ENCODE measurements at regions not wholly inside any gene's neighbourhood (a gene's known extent, or its start where the extent isn't known, plus 50 kb on each side); places are given as distances from the start of the nearest gene placed in this dataset.

- H3K4me1 Mint-ChIP-seq, result peaks cover 7% of the 10 kb centered on the region
- DNase-seq, result no peak
- no peaks in the 10 kb centered on the region for H3K36me3 ChIP-seq (ENCODE audit: control insufficient read depth, insufficient read depth, low read length)
- H3K9me3 ChIP-seq (ENCODE audit: control insufficient read depth, low read length), result no peaks in the 10 kb centered on the region
- no peak overlapping the region for H3K4me3 ChIP-seq (ENCODE audit: low read length)
- H3K27me3 ChIP-seq (ENCODE audit: control insufficient read depth, insufficient read depth, low read length, poor library complexity, severe bottlenecking), result no peaks in the 10 kb centered on the region
- H3K27ac ChIP-seq (ENCODE audit: low read depth, low read length), result no peak overlapping the region
- peaks cover 2% of the 10 kb centered on the region for H3K9me3 Mint-ChIP-seq
- 88 to 92% methylated on average over 4 to 5 of the region's 5 CpGs for WGBS, 2 experiments (ENCODE audit: insufficient coverage in 1 of 2, insufficient read length in 1 of 2)
- H3K9ac ChIP-seq (ENCODE audit: extremely low read depth, low read length, poor library complexity, severe bottlenecking), result no peak overlapping the region
- H3K4me3 Mint-ChIP-seq, result no peak overlapping the region
- no peaks in the 10 kb centered on the region for H3K4me1 ChIP-seq (ENCODE audit: control insufficient read depth, insufficient read depth, low read length)
- no peak overlapping the region for H3K27ac Mint-ChIP-seq
- no peaks in the 10 kb centered on the region for H3K27me3 Mint-ChIP-seq (ENCODE audit: insufficient read depth)
- H3K36me3 Mint-ChIP-seq (ENCODE audit: low read depth), result no peaks in the 10 kb centered on the region
- no peak for TF ChIP-seq CTCF (conservative IDR thresholded peaks at IDR 0.05)
These were observed 163.7 kb upstream of the CDC14C start for GRCh38 chr7:48760528-48761265.

GRCh38 chr7:48780862-48781261 is 143.5 kb upstream of the CDC14C start:
- Mint-ChIP-seq H3K9me3 (peaks cover 2% of the 10 kb centered on the region), H3K4me1 (no peaks in the 10 kb centered on the region), H3K27ac (no peak overlapping the region), H3K4me3 (no peak overlapping the region), H3K36me3 (ENCODE audit: low read depth) (no peaks in the 10 kb centered on the region), H3K27me3 (ENCODE audit: insufficient read depth) (no peaks in the 10 kb centered on the region)
- H3K27me3 ChIP-seq (ENCODE audit: control insufficient read depth, insufficient read depth, low read length, poor library complexity, severe bottlenecking), result no peaks in the 10 kb centered on the region
- H3K9ac ChIP-seq (ENCODE audit: extremely low read depth, low read length, poor library complexity, severe bottlenecking), result no peak overlapping the region
- H3K9me3 ChIP-seq (ENCODE audit: control insufficient read depth, low read length), result no peaks in the 10 kb centered on the region
- H3K36me3 ChIP-seq (ENCODE audit: control insufficient read depth, insufficient read depth, low read length), result no peaks in the 10 kb centered on the region
- WGBS, 2 experiments (ENCODE audit: insufficient coverage in 1 of 2, insufficient read length in 1 of 2), result 83 to 88% methylated on average over 1 of the region's 1 CpG
- no peak overlapping the region for H3K27ac ChIP-seq (ENCODE audit: low read depth, low read length)
- H3K4me3 ChIP-seq (ENCODE audit: low read length), result no peak overlapping the region
- H3K4me1 ChIP-seq (ENCODE audit: control insufficient read depth, insufficient read depth, low read length), result no peaks in the 10 kb centered on the region
- DNase-seq, result no peak
- no peak for TF ChIP-seq CTCF (conservative IDR thresholded peaks at IDR 0.05)

DNA sequence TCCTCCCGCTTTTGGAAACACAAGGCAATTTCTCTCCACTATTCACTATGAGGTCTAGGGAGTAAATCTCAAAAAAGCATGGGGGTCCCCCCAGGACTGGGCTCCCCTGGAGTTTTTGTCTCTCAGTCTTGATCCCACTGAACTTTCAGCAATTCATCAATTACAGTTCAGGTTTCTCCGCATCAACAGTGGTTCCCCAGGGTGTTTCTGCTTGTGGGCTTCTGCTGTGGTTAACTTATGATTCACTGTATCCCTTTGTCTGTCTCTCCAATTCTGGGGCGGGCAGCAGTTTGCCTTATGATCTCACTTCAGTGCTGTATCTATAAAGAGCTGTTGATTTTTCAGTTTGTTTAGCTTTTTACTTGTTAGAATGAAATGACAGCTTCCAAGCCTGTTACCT is 142.6 kb upstream of the CDC14C start:
- Mint-ChIP-seq H3K36me3 (ENCODE audit: low read depth) (no peaks in the 10 kb centered on the region), H3K4me1 (no peaks in the 10 kb centered on the region), H3K9me3 (peaks cover 3% of the 10 kb centered on the region), H3K4me3 (no peak overlapping the region), H3K27me3 (ENCODE audit: insufficient read depth) (no peaks in the 10 kb centered on the region), H3K27ac (no peak overlapping the region)
- Histone ChIP-seq H3K4me3 (ENCODE audit: low read length) (no peak overlapping the region), H3K9me3 (ENCODE audit: control insufficient read depth, low read length) (no peaks in the 10 kb centered on the region), H3K27me3 (ENCODE audit: control insufficient read depth, insufficient read depth, low read length, poor library complexity, severe bottlenecking) (no peaks in the 10 kb centered on the region), H3K36me3 (ENCODE audit: control insufficient read depth, insufficient read depth, low read length) (no peaks in the 10 kb centered on the region), H3K27ac (ENCODE audit: low read depth, low read length) (no peak overlapping the region), H3K9ac (ENCODE audit: extremely low read depth, low read length, poor library complexity, severe bottlenecking) (no peak overlapping the region), H3K4me1 (ENCODE audit: control insufficient read depth, insufficient read depth, low read length) (no peaks in the 10 kb centered on the region)
- no peak for TF ChIP-seq CTCF (conservative IDR thresholded peaks at IDR 0.05)
- no peak for DNase-seq
- WGBS, 2 experiments (ENCODE audit: insufficient coverage in 1 of 2, insufficient read length in 1 of 2), result 86 to 91% methylated on average over 2 to 3 of the region's 3 CpGs

Data from endodermal cell (in vitro differentiated cells).